GM19099 (cell line): ENCODE measurements at regions not wholly inside any gene's neighbourhood (a gene's known extent, or its start where the extent isn't known, plus 50 kb on each side); places are given as distances from the start of the nearest gene placed in this dataset.

Source experiments
- POLR2A ChIP-seq: IDR thresholded peaks from 3 replicates; pipeline ENCODE4 v1.6.1; 2011; ENCODE audit warnings: low read depth; ENCODE audit not compliant: insufficient read length; ENCODE audit errors: extremely low read depth

DNA sequence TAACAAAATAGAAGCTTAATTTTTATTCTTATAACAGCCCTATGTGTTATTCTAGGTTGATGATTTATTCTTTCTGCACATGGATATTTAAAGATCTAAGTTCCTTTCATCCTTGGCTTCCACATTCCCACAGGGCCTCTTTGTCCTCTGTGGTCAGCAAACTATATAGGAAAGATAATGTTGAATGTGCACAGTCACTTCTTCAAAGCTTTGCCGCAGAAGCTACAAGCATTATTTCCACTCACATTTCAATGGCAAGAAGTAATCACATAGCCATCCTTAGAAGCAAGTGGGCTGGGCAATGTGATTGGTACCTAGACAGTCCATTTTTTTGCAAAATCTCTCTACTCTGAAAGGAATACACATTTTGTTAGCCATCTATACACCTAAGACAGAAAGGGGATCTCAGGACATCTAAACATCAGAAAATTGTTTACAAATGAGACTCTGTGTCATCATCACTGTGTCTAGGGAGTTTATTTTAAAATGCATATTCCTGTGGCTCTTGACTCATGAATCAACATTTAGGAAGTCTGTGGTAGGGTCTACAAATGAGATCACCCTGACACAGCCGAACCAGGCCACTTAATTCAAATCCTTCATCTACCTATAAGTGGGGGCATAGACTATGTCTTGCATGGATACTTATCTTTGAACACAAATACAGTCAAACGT lies 1060.5 kb downstream of the XPNPEP1 start:
- no peak for TF ChIP-seq POLR2A

DNA sequence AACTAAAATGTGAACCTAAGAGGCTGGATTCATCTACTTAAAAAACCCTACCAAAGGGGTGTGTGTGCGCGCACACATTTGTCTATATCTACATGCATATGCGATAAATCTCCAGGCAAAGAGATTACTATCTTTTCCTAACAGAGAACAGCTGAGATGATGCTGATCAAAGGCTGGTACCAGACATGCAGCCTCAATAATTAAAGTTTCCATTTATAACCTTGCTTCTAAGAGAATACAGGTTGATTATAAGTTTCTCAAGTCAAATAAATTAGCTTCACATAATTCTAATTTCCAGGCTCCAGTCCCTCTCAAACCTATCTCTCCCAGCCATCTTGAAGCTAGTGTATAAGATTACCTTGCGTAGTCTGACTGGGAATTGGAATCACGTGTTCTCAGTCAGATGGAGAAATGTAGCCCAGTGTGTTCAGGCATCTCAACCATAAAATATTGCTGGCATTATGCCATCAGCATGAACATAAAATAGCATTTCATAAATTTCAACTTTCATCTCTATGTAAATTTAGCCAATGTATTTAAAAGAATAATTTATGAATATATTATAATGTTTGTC lies 1062.0 kb downstream of the XPNPEP1 start:
- no peak for TF ChIP-seq POLR2A

DNA sequence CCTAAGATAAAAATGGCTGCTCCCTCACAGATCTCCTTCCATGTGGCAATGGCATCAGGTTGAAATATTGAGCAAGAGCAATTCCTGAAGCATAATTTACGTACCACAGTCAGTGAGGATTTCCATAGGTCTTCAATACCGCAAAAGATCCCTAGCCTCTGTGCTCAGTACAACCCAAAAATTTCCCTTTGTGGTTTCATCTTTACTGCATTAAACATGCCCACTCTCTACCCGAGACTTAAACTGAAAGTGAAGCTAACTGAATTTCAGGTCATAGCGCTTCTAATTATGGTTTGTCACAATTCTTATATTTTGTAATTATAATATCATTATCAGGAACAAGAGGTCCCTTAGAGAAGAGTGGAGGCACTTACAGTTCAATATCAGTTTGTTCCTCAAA lies 1071.1 kb downstream of the XPNPEP1 start:
- no peak for TF ChIP-seq POLR2A

DNA sequence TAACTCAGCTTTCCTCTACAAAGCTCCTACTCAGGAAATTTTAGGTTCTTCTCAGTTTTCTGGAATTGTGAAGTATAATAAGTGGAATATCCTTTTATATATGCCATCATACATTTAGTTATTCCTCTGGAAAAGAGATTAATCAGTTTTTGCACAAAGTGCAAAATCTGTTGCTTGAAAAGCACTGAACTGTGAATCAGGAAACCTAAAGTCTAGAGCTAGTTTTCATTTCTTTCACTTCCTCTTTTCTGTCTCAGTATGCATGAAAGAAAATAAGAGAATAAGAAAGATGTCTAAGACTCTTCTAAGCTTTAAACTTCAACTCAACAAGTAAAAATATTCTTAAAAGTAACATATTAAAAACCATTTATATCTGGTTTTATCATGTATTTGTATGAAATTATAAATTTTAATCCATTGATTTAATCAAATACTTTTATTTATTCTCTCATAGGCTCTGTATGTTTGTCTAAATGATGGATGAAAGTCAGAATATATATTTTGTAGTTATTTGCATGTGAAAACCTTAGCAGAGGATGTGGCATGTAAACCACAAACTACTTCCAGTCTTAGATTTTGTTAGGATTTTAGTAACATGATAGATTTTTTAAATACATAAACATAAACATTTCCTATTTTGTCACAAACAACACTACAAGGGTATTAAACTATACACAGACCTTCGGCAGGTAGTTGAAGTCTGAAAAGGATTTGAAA lies 1073.0 kb downstream of the XPNPEP1 start:
- TF ChIP-seq POLR2A: no peak

DNA sequence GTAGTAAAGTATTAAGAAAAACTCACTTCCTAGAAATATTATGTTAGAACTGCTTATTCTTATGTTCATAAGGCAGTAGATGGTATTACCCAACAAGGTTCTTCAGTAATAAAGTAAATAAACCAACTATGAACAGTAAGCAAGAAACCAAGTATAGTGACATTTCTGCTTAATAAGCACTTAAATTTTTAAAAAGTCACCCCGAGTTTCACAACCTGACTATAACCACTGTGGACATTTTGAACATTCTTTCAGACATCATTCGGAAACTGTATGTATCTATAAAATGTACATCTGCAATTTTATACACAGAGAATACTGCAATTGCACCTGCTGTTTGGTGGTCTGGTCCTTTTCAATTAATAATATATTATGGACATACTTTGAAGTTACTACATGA lies 1073.6 kb downstream of the XPNPEP1 start:
- TF ChIP-seq POLR2A: no peak

DNA sequence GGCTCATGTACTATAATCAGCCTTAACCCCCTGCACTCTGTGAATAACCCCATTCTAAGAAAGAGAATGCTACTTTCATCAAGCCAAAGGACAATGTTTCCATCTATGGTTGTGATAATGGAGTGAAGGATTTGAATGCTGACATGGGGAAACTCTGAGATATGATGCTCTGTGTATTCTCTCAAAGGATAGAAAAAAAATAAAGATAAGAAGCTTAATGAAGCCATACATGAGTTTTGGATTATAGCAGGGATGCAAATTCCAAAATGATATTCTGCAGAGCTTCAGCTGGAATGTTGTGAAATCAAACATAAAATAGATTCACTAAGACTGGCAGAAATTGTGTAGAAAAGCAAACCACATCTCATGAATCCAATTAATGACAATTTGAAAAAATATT lies 1074.1 kb downstream of the XPNPEP1 start:
- TF ChIP-seq POLR2A: no peak

DNA sequence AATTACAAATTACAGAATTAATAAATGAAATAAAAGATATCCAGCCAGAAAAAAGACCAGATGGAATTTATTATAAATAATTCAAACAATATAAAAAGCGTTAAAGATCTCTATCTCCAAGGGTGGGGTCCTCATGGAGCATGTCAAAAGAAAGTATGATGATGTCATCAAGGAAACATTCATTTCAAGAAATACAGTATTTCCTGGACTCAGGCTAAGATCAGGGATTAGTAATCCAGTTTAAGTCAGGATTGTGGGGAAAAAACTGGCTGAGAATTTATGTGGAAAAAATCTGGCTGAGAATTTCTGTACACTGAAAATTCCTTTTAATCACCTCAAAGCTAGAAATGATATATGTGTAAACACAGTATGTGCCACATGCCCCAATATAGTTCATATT lies 1075.3 kb downstream of the XPNPEP1 start:
- no peak for TF ChIP-seq POLR2A

DNA sequence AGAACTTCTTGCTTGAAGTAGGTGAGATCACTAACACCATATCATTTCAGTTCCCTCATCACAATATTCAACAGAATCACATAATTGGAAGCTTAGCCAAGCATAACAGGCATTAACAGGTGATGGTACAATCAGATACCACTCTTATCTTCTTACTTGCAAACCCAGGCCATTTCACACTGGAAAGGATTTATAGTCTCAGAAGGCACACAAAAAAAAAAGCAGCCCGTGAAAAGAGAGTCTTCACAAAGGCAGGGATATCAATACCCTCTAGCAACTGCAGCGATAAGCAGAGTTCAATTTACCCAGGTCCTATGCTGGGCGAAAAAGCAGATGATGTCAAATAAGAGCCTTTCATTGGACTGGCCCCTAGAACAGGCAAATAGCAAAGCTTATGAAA lies 1082.4 kb downstream of the XPNPEP1 start:
- no peak for TF ChIP-seq POLR2A

DNA sequence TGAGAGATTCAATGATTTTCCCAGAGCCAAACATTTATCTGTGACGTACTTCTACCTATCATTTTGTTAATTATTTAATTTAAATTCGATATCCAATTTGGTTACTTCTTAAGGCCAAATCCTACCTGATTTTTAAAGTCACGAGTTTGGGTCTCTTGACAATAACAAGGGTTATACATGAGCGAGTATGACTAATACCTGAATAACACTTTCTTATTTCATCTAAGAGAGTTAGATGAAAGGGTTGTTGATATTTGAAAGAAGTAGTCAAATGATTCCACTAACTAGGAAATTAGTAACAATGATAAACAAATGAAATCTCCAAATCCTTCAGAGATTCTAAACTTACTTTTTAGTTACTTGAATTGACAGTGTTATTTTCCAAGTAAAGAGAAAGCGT lies 1086.9 kb downstream of the XPNPEP1 start:
- TF ChIP-seq POLR2A: no peak

DNA sequence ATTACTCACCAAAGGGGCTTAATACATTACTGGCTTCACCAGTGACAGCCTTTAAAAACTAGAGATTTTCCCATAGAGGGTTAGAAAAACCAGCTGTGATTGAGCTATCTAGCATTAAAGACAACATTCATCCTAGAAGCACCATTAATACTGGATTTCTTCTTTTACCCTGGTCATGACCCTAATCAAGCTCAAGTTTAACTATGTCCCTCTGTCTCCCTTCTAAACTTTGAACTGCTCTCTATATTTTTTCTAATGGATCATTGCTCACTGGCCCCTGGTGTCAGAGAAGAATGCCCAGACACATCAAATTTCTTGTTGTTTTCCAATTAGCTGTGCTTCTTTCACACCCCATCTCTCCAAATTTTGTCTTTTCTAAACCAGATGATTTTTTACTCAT lies 1101.3 kb downstream of the XPNPEP1 start:
- TF ChIP-seq POLR2A: no peak

DNA sequence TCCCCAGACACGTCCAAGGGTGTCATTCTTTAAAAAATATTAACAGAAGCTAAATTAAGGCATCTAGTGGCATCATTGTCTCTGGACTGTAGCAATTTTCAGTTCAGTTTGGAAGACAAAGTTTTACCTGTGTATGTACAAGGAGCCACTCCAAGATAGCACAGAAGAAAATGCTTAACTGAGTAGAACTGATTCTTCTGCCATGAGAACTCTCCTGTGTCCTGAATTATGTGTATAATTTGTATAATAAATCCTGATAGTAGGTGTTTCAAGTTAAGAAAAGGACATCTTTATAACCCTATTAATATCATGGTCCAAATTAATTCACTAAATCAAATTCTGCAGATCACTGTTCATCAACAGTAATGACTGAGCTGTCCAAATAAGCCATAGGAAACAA lies 1104.0 kb downstream of the XPNPEP1 start:
- no peak for TF ChIP-seq POLR2A

DNA sequence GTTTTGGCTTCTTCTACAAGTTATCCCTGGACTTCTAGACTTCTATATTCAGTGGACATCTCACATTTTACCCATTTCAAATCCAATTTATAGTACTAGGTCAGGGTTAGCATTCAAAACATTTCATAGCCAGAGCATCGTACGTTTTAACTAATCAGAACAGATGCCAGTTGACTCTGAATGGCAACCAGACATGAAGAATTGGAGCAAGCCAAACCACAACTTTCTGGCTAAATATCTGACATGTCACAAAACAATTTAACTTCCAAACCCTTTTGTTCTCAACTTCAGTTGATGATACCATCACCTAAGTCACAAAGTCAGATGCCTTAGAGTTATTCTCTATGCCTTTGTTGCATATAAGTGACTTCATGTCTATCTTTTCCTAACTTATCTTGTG lies 1105.7 kb downstream of the XPNPEP1 start:
- TF ChIP-seq POLR2A: no peak

DNA sequence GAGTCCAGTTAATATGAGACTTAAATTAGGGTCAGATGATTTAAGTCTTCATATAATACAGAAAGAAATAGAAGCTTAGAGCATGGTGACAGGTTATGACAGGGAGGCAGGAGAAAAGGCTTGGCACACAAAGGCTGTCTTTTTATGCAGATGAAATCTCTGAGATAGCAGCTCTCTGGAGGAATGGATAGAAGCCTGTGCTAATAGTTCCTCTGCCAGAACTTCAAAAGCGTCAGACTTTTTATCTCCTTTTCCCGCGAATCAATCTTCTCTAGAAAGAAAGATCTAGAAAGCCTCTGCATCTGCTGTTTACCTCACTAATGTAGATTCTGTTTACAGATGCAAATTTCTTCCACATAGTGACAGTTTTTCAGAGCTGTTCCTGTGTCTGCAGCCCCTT lies 1106.2 kb downstream of the XPNPEP1 start:
- TF ChIP-seq POLR2A: no peak

DNA sequence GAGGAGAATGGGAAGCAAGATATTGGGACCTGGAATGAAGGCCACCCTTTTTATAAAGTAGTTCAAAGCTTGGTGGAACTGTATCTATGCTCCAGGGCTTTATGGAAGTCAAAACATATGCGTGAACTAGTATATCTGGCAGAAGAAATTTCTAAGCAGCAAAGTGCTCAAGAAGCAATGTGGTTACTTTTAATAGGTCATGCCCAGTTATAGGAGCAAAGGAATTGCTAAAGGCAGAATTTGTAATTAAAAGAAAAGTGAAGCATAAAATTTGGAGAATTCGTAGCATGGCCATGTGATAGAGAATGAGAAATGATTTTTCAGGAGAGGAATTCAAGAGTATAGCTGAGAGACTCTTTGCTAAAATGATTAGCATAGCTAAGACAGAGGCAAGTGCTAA lies 1110.4 kb downstream of the XPNPEP1 start:
- TF ChIP-seq POLR2A: no peak

DNA sequence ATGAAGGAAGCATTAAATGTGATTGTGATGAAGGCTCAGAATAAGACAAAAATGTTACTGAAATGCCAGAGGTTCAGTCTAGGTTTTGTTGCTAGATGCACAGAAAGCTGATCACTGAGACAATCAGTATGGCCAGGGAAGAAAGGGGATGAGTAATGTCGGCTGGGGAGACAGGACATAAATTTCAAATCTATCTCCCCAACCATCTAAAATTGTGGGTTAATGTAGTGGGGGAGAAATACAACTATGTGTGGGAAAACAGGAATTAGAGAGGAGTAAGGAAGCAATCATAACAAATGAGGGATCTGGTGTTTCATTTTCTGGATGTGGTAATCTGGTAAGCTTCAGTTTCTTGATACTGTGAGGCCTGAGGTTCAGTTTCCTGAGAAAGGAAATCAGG lies 1111.0 kb downstream of the XPNPEP1 start:
- no peak for TF ChIP-seq POLR2A

DNA sequence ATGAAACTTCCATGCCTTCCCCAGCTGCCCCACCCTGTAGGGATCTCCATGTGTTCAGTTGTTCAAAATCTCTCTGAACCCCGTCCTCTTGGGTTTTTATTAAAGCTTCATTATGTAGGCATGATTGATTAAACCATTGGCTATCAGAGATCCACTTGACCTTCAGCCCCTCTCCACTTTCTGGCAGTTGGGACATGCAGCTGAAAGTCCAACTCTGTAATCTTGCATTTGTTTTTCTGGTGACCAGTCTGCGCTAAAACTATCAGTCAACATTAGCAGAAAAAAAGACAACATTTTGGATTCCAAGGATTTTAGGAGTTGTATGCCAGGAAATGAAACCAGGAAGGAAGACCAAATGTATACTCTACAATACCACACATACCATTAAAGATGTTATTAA lies 1115.1 kb downstream of the XPNPEP1 start:
- TF ChIP-seq POLR2A: no peak
